T47D (cell line): ENCODE measurements at regions not wholly inside any gene's neighbourhood (a gene's known extent, or its start where the extent isn't known, plus 50 kb on each side); places are given as distances from the start of the nearest gene placed in this dataset.
"Not testable (repeated sequence)": the region's sequence is repeated elsewhere in the genome, so short reads cannot be mapped to it uniquely, and the experiment has no call there.

Experiments used
- DNase-seq, 2 experiments: peaks; one replicate each; pipeline versions ENCODE4 v3.0.0 to v3.0.0-alpha.2; 2011 to 2012; ENCODE audit warnings: low read depth in 1 of 2, low spot score in 1 of 2
- JUND ChIP-seq: IDR thresholded peaks from 2 replicates; pipeline ENCODE4 v1.6.1; 2012; ENCODE audit warnings: low read depth
- in situ Hi-C: cut with HindIII; loops from 2 replicates; pipeline ENCODE4 v1.10.0; 2016; ENCODE audit warnings: low sequenced_read_pairs, low pct_unique_long_range_greater_than_20kb

- in situ Hi-C loops: no loop called here
- no peak for DNase-seq
- no peak for TF ChIP-seq JUND
These were observed 52.4 kb downstream of the ELAPOR2 start for GRCh38 chr7:87007038-87007437.

GRCh38 chr7:87004956-87005355 is 54.5 kb downstream of the ELAPOR2 start:
- no peak for TF ChIP-seq JUND
- DNase-seq: no peak
- in situ Hi-C loops: no loop called here

- no peak for DNase-seq
- in situ Hi-C loops: no loop called here
- TF ChIP-seq JUND: no peak
These were observed 55.3 kb downstream of the ELAPOR2 start for GRCh38 chr7:87003872-87004798.

GRCh38 chr7:87001214-87001613 is 58.2 kb downstream of the ELAPOR2 start:
- DNase-seq: no peak
- TF ChIP-seq JUND: no peak
- in situ Hi-C loops: no loop called here

GRCh38 chr7:87000344-87000743 is 59.1 kb downstream of the ELAPOR2 start:
- in situ Hi-C loops: no loop called here
- no peak for TF ChIP-seq JUND
- DNase-seq: no peak

GRCh38 chr7:86999750-87000149 is 59.7 kb downstream of the ELAPOR2 start:
- no peak for TF ChIP-seq JUND
- in situ Hi-C loops: no loop called here
- DNase-seq: no peak

GRCh38 chr7:86995814-86996213 is 63.6 kb downstream of the ELAPOR2 start:
- no peak for TF ChIP-seq JUND
- DNase-seq: no peak
- in situ Hi-C loops: no loop called here

- in situ Hi-C loops: no loop called here
- DNase-seq: no peak
- TF ChIP-seq JUND: no peak
These were observed 64.3 kb downstream of the ELAPOR2 start for GRCh38 chr7:86995052-86995725.

GRCh38 chr7:86991771-86992191 is 67.7 kb downstream of the ELAPOR2 start:
- no peak for DNase-seq
- in situ Hi-C loops: no loop called here
- TF ChIP-seq JUND: no peak

- no peak for DNase-seq
- no peak for TF ChIP-seq JUND
- in situ Hi-C loops: no loop called here
These were observed 68.2 kb downstream of the ELAPOR2 start for GRCh38 chr7:86991093-86991769.

GRCh38 chr7:86989407-86989806 is 70.0 kb downstream of the ELAPOR2 start:
- TF ChIP-seq JUND: no peak
- DNase-seq: no peak
- in situ Hi-C loops: no loop called here

GRCh38 chr7:86987834-86988233 is 71.6 kb downstream of the ELAPOR2 start:
- in situ Hi-C loops: not testable (repeated sequence)

GRCh38 chr7:86987358-86987757 is 72.1 kb downstream of the ELAPOR2 start:
- DNase-seq, in situ Hi-C loops: not testable (repeated sequence)

More at GRCh38 chr7:86987834-86988233, 71.6 kb downstream of the ELAPOR2 start:
- DNase-seq: not testable (repeated sequence)

- DNase-seq, in situ Hi-C loops: not testable (repeated sequence)
These were observed 74.1 kb downstream of the ELAPOR2 start for GRCh38 chr7:86985342-86985741.

GRCh38 chr7:86983654-86984053 is 75.8 kb downstream of the ELAPOR2 start:
- DNase-seq, in situ Hi-C loops: not testable (repeated sequence)

- in situ Hi-C loops: not testable (repeated sequence)
- DNase-seq: peak in 1 of 2 experiments; percentile 46
These were observed 77.5 kb downstream of the ELAPOR2 start for GRCh38 chr7:86981937-86982336.
